Ishikawa (cell line): ENCODE measurements at regions not wholly inside any gene's neighbourhood (a gene's known extent, or its start where the extent isn't known, plus 50 kb on each side); places are given as distances from the start of the nearest gene placed in this dataset.

Source experiments
- CREB1 ChIP-seq: IDR thresholded peaks from 2 replicates; pipeline ENCODE4 v1.6.1; 2012; ENCODE audit warnings: low read depth
- FOXM1 ChIP-seq: IDR thresholded peaks from 2 replicates; pipeline ENCODE4 v1.6.1; 2012; ENCODE audit warnings: low read depth, borderline replicate concordance
- TAF1 ChIP-seq: IDR thresholded peaks from 2 replicates; pipeline ENCODE4 v1.6.1; 2012; ENCODE audit warnings: low read depth, mild to moderate bottlenecking
- YY1 ChIP-seq: IDR thresholded peaks from 2 replicates; pipeline ENCODE4 v1.6.1; 2012; ENCODE audit warnings: low read depth
- TF ChIP-seq, protein P1 (sequence below): IDR thresholded peaks from 2 replicates; pipeline ENCODE4 v1.6.1; 2012

- TF ChIP-seq FOXM1 (no peak), TAF1 (no peak), YY1 (no peak), CREB1 (no peak)
- TF ChIP-seq, protein P1, sequence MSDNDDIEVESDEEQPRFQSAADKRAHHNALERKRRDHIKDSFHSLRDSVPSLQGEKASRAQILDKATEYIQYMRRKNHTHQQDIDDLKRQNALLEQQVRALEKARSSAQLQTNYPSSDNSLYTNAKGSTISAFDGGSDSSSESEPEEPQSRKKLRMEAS, result no peak
These were observed 70.1 kb downstream of the GSC start for GRCh38 chr14:94699831-94700230.
